ENCODE measurements at regions not wholly inside any gene's neighbourhood (a gene's known extent, or its start where the extent isn't known, plus 50 kb on each side); places are given as distances from the start of the nearest gene placed in this dataset.

DNA sequence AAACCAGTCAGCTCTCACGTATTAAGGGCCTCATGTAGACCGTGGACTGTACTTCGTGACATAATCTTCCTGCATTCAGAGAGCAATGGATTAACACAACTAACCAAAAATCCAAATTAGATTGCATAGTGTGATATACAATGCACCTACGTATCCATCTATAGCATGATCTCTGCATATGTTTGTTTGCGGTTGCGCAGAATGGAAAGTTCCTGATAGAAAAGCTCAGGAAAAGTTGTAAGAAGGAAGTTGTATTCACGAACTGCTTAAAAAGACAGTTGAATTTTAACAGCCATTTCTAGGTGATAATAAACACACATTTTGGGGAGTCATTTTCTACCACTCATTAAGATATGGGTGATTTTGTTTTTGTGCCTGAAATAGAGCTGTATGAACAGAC is 869.0 kb downstream of the TLE4 start:
- TF ChIP-seq, protein P1, sequence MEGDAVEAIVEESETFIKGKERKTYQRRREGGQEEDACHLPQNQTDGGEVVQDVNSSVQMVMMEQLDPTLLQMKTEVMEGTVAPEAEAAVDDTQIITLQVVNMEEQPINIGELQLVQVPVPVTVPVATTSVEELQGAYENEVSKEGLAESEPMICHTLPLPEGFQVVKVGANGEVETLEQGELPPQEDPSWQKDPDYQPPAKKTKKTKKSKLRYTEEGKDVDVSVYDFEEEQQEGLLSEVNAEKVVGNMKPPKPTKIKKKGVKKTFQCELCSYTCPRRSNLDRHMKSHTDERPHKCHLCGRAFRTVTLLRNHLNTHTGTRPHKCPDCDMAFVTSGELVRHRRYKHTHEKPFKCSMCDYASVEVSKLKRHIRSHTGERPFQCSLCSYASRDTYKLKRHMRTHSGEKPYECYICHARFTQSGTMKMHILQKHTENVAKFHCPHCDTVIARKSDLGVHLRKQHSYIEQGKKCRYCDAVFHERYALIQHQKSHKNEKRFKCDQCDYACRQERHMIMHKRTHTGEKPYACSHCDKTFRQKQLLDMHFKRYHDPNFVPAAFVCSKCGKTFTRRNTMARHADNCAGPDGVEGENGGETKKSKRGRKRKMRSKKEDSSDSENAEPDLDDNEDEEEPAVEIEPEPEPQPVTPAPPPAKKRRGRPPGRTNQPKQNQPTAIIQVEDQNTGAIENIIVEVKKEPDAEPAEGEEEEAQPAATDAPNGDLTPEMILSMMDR (IDR thresholded peaks at IDR 0.05) = no peak
- TF ChIP-seq EP300 (IDR thresholded peaks at IDR 0.05) (no peak), POLR2A (IDR thresholded peaks at IDR 0.05) (no peak)
